GM12873 (cell line): ENCODE measurements at regions not wholly inside any gene's neighbourhood (a gene's known extent, or its start where the extent isn't known, plus 50 kb on each side); places are given as distances from the start of the nearest gene placed in this dataset.

Experiments
- TF ChIP-seq, protein P1 (sequence below): IDR thresholded peaks from 2 replicates; pipeline ENCODE4 v1.5.1; 2012; ENCODE audit warnings: low read depth, mild to moderate bottlenecking, moderate library complexity, low read length, control low read depth; ENCODE audit not compliant: insufficient read depth; ENCODE audit errors: missing control alignments

DNA sequence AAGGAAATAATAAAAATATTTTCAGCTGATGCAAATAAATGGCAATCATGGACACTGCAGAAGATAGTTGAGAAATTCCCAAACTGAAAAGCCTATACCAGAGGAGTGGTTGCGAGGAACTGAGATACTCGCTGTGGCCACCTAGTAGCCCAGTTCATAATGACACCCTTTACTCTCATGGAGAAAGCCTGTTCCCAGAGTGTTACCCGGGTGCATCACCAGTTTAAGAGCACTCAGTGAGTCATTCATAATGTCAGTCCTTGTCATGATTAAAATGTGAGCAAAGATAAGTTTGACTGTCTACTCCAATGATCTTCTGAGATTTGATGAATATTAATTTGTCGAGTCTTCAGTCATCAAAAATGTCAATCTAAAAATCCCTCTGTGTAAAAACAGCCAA, 138.4 kb upstream of the LRRC3B start:
- TF ChIP-seq, protein P1, sequence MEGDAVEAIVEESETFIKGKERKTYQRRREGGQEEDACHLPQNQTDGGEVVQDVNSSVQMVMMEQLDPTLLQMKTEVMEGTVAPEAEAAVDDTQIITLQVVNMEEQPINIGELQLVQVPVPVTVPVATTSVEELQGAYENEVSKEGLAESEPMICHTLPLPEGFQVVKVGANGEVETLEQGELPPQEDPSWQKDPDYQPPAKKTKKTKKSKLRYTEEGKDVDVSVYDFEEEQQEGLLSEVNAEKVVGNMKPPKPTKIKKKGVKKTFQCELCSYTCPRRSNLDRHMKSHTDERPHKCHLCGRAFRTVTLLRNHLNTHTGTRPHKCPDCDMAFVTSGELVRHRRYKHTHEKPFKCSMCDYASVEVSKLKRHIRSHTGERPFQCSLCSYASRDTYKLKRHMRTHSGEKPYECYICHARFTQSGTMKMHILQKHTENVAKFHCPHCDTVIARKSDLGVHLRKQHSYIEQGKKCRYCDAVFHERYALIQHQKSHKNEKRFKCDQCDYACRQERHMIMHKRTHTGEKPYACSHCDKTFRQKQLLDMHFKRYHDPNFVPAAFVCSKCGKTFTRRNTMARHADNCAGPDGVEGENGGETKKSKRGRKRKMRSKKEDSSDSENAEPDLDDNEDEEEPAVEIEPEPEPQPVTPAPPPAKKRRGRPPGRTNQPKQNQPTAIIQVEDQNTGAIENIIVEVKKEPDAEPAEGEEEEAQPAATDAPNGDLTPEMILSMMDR = no peak

DNA sequence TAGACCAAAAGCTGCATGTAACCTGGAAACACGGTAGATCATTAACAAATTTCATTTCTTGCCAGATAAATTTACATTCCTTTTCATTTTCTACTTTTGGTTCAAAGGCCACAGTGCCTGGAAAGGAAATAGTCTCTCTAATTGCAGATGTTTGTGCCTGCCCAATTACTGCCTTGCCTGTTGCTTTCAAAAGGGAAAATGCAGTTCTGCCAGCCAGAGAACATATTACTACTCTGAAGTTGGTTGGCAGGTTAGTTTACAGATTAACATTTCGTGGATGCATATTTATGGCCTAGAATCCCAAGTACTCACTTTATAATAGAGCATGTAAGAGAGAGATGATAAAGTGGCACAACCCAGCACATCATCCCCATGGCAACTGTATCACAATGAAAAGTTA, 124.3 kb upstream of the LRRC3B start:
- TF ChIP-seq, protein P1 = no peak

DNA sequence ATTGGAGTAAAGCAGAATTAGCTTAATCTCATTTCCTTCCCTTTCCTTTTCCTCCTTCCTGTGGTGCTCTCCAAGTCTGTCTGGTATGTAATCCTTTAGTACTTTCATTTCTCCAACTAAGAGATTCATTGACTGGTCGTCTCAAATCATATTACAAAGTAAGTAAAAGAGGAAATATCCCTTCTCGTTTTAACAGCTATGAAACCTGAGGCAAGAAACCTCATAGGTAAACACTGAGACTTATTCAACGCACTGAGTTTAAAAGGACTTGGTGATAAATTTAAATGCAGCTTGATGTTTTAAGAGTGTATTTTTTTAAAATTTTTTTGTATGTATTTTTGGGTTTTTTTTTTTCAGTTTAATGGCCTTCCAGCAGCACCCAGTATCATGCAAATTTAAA, 117.2 kb upstream of the LRRC3B start:
- TF ChIP-seq, protein P1 = no peak

DNA sequence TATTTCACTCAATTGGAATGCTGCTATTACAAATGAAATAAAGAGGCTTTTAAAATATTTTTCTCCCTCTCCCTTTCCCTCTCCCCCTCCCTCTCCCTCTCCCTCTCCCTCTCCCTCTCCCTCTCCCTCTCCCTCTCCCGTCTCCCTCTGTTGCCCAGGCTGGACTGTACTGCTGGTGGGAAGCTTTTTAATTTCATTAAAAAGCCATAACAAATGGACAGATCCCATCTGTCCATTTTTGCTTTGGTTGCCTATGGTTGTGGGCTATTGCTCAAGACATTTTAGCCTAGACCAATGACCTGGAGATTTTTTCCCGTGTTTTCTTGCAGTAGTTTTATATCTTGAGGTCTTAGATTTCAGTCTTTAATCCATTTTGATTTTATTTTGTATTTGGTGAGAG, 107.2 kb upstream of the LRRC3B start:
- TF ChIP-seq, protein P1 = no peak

DNA sequence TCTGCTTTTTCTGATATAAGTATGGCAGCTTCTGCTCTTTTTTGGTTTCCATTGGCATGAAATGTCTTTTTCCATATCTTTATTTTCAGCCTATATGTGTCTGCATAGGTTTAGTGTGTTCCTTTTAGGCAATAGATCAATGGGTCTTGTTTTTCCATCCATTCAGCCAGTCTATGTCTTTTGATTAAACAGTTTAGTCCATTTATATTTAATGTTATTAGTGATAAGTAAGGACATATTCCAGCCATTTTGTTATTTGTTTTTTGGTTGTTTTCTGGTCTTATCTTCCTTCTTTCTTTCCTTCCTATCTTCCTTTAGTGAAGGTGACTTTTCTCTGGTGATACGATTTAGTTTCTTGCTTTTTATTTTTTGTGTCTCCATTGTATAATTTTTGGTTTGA, 101.3 kb upstream of the LRRC3B start:
- TF ChIP-seq, protein P1 = no peak

DNA sequence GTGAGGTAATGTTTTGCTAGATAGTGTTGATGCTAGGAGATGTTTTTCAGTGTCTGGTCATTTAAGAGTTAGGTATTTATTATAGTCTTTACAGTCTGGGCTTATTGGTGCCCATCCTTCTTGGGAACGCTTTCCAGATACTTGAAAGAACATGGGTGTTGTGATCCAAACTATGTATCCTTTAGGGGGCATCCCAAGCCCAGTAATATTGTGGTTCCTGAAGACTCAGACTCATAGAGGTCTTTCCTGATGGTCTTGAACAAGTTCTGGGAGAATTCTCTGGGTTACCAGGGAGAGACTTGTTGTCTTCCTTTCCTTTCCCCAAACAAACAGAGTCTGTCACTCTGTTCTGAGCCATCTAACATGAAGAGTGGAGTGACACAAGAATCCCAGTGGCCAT, 99.7 kb upstream of the LRRC3B start:
- TF ChIP-seq, protein P1 = no peak

DNA sequence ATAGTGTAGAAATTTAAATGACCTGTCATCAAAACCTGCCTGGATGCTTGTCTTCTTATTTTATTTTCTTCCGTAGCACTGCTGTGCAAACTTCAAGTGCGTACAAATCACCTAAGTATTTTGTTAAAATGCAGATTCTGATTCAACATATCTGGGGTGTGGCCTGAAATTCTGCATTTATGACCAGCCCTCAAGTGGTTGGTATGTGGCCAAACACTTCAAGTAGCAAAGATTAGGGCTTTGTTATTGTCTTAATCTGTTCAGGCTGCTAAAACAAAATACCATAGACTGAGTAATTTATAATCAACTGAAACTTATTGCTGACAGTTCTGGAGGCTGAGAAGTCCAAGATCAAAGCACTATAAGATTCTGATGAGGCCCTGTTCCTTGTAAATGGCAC, 97.6 kb upstream of the LRRC3B start:
- TF ChIP-seq, protein P1 = no peak
